Astrocyte (in vitro differentiated cells and primary cell): ENCODE measurements at regions not wholly inside any gene's neighbourhood (a gene's known extent, or its start where the extent isn't known, plus 50 kb on each side); places are given as distances from the start of the nearest gene placed in this dataset.

Experiments used
- DNase-seq: peaks from one replicate; pipeline ENCODE4 v3.0.0-alpha.2; 2010; ENCODE audit warnings: low read depth
- FAIRE-seq: peaks from 2 replicates; lab custom pipeline; 2011; peaks lifted over from hg19 to GRCh38; lab: Jason Lieb, UNC
- H2AFZ ChIP-seq: 2 replicates; pipeline ENCODE4 v1.6.0; 2012; ENCODE audit warnings: low read depth, low read length, inconsistent platforms
- H3K27ac ChIP-seq: 2 replicates; pipeline ENCODE4 v1.5.1; 2011; ENCODE audit warnings: low read depth, low read length, inconsistent platforms
- H3K27me3 ChIP-seq: 2 replicates; pipeline ENCODE4 v1.6.0; 2011; ENCODE audit warnings: low read length, inconsistent platforms; ENCODE audit not compliant: insufficient read depth
- H3K36me3 ChIP-seq: 2 replicates; pipeline ENCODE4 v1.5.1; 2011; ENCODE audit warnings: low read length, inconsistent platforms; ENCODE audit not compliant: insufficient read depth
- H3K4me1 ChIP-seq: 2 replicates; pipeline ENCODE4 v1.5.1; 2011; ENCODE audit warnings: low read length, inconsistent platforms; ENCODE audit not compliant: insufficient read depth
- H3K4me2 ChIP-seq: 2 replicates; pipeline ENCODE4 v1.6.0; 2012; ENCODE audit warnings: low read length, inconsistent platforms
- H3K4me3 ChIP-seq: 2 replicates; pipeline ENCODE4 v1.5.1; 2011; ENCODE audit warnings: low read depth, mild to moderate bottlenecking, low read length, inconsistent platforms; ENCODE audit not compliant: insufficient read depth
- H3K79me2 ChIP-seq: 2 replicates; pipeline ENCODE4 v1.6.0; 2012; ENCODE audit warnings: mild to moderate bottlenecking, low read length, inconsistent platforms; ENCODE audit not compliant: insufficient read depth
- H3K9ac ChIP-seq: 2 replicates; pipeline ENCODE4 v1.6.0; 2012; ENCODE audit warnings: mild to moderate bottlenecking, low read length, inconsistent platforms
- H3K9me3 ChIP-seq: 2 replicates; pipeline ENCODE4 v1.5.1; 2012; ENCODE audit warnings: low read depth, mild to moderate bottlenecking, low read length, inconsistent platforms; ENCODE audit not compliant: insufficient read depth
- H4K20me1 ChIP-seq: 2 replicates; pipeline ENCODE4 v1.6.0; 2012; ENCODE audit warnings: low read length, inconsistent platforms; ENCODE audit not compliant: insufficient read depth
- H3K27ac Mint-ChIP-seq: one replicate; pipeline ENCODE4 v1.8.0; 2021; ENCODE audit warnings: mild to moderate bottlenecking, mixed read lengths; ENCODE audit not compliant: unreplicated experiment
- H3K27me3 Mint-ChIP-seq: one replicate; pipeline ENCODE4 v1.8.0; 2021; ENCODE audit warnings: low read depth, mixed read lengths; ENCODE audit not compliant: unreplicated experiment
- H3K36me3 Mint-ChIP-seq: one replicate; pipeline ENCODE4 v1.8.0; 2021; ENCODE audit warnings: low read depth, mixed read lengths; ENCODE audit not compliant: unreplicated experiment
- H3K4me1 Mint-ChIP-seq: one replicate; pipeline ENCODE4 v1.8.0; 2021; ENCODE audit warnings: low read depth, mixed read lengths; ENCODE audit not compliant: unreplicated experiment
- H3K4me3 Mint-ChIP-seq: one replicate; pipeline ENCODE4 v1.8.0; 2021; ENCODE audit warnings: mild to moderate bottlenecking, moderate library complexity, mixed read lengths; ENCODE audit not compliant: unreplicated experiment
- H3K9me3 Mint-ChIP-seq: one replicate; pipeline ENCODE4 v1.8.0; 2021; ENCODE audit warnings: mild to moderate bottlenecking, mixed read lengths; ENCODE audit not compliant: unreplicated experiment
- EZH2 ChIP-seq: IDR thresholded peaks from 2 replicates; pipeline ENCODE4 v1.6.1; 2012; ENCODE audit warnings: mild to moderate bottlenecking, low read length, inconsistent platforms; ENCODE audit not compliant: insufficient read depth
- TF ChIP-seq, protein P1 (sequence below): IDR thresholded peaks from 2 replicates; pipeline ENCODE4 v1.5.1; 2011; ENCODE audit warnings: low read depth, mild to moderate bottlenecking, inconsistent platforms, low read length, moderate library complexity; ENCODE audit not compliant: insufficient read depth

DNA sequence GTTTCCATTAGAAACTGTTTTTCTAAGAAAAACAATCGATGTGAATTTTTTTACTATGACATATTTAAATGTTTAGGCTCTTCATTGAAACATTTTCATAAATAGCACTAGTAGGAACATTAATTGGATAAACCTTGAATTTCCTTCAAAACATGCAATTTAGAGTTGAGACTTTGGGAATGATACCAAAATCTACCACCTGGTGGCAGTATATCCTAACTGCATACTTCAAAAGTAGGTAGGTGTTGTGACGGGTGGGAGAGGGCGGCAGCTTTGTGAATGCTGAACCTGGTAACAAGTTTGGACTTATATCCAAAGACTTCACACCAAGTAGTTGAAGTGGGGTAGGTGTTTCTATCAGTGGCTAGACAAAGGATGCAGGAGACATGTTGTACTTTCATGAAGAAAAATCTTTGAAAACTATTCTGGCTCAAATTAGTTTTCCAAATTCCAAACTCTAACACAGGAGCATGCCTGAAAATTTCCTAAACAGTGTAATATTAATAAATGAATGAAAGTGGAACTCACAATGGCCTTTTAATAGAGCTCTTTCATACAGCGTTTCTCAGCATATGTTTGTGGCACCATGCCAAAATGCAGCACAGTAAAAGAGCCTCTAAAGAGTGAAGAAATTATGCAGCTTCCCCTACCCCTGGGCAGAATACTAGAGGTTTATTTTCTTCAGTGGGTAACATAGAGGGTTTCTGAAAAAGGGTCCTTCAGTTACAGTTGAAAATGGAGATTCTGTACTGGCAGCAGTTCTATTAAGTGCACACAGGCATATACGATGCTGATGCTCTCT lies 201.0 kb upstream of the TPK1 start:
- no peaks in the 10 kb centered on the region for H3K4me1 ChIP-seq
- no peak for DNase-seq
- H3K9ac ChIP-seq, result no peak overlapping the region
- Mint-ChIP-seq H3K36me3 (no peaks in the 10 kb centered on the region), H3K4me1 (no peaks in the 10 kb centered on the region), H3K27ac (no peak overlapping the region), H3K9me3 (peaks cover 6% of the 10 kb centered on the region), H3K27me3 (no peaks in the 10 kb centered on the region), H3K4me3 (no peak overlapping the region)
- H3K36me3 ChIP-seq, result no peaks in the 10 kb centered on the region
- H2AFZ ChIP-seq, result no peak overlapping the region
- no peak overlapping the region for H3K4me2 ChIP-seq
- TF ChIP-seq, protein P1, sequence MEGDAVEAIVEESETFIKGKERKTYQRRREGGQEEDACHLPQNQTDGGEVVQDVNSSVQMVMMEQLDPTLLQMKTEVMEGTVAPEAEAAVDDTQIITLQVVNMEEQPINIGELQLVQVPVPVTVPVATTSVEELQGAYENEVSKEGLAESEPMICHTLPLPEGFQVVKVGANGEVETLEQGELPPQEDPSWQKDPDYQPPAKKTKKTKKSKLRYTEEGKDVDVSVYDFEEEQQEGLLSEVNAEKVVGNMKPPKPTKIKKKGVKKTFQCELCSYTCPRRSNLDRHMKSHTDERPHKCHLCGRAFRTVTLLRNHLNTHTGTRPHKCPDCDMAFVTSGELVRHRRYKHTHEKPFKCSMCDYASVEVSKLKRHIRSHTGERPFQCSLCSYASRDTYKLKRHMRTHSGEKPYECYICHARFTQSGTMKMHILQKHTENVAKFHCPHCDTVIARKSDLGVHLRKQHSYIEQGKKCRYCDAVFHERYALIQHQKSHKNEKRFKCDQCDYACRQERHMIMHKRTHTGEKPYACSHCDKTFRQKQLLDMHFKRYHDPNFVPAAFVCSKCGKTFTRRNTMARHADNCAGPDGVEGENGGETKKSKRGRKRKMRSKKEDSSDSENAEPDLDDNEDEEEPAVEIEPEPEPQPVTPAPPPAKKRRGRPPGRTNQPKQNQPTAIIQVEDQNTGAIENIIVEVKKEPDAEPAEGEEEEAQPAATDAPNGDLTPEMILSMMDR, result peak; percentile 64
- no peak for TF ChIP-seq EZH2
- H3K9me3 ChIP-seq, result peaks cover 2% of the 10 kb centered on the region
- H3K27me3 ChIP-seq, result no peaks in the 10 kb centered on the region
- H3K79me2 ChIP-seq, result no peaks in the 10 kb centered on the region
- no peak overlapping the region for H3K27ac ChIP-seq
- no peaks in the 10 kb centered on the region for H4K20me1 ChIP-seq
- FAIRE-seq, result no peak
- no peak overlapping the region for H3K4me3 ChIP-seq

DNA sequence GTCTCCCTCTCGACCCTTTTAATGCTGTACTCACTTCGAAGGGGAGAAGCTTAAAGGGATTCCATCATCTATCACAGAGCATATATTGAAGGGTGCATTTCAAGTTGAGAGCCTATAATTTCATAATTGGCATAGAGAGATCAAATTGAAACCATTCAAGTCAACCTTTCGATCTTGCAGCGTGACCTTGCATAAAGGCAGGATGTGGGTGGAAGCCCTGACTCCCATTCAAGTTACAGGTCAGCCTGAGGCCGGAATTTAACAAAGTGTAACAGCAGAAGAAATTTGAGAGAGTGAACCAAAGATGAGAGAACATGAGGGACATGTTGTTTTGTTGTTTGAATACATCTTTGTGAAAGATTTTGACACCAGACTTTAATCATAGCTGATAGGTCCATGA lies 195.3 kb upstream of the TPK1 start:
- Histone ChIP-seq H3K27me3 (no peaks in the 10 kb centered on the region), H3K9me3 (peaks cover 2% of the 10 kb centered on the region), H3K4me3 (no peak overlapping the region), H3K4me2 (no peak overlapping the region), H3K9ac (no peak overlapping the region), H3K79me2 (no peaks in the 10 kb centered on the region), H3K27ac (no peak overlapping the region), H3K4me1 (no peaks in the 10 kb centered on the region), H2AFZ (no peak overlapping the region), H4K20me1 (no peaks in the 10 kb centered on the region), H3K36me3 (no peaks in the 10 kb centered on the region)
- Mint-ChIP-seq H3K9me3 (peaks cover 6% of the 10 kb centered on the region), H3K27me3 (no peaks in the 10 kb centered on the region), H3K27ac (no peak overlapping the region), H3K4me3 (no peak overlapping the region), H3K4me1 (no peaks in the 10 kb centered on the region), H3K36me3 (no peaks in the 10 kb centered on the region)
- TF ChIP-seq EZH2, result no peak
- TF ChIP-seq, protein P1, result no peak
- FAIRE-seq, result no peak
- DNase-seq, result no peak

DNA sequence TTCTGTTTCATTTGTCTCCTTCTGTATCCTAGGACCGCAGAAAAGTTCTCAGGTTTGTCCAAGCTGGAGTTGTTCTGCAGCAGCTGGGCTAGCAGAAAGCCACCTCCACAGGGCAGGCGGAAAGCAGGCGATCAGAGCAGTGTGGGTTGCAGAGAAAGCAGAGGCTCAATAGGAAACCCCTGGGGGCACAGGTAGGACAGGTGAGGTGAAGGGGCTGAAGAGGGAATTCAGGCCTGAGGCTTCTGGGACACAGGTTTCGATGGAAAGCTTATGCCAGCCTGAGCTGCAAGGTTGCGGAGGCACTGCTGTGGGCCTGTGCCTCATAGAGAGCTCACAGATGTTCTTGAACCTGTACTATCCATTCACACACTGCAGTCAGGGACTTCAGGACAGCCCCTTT lies 194.9 kb upstream of the TPK1 start:
- Histone ChIP-seq H3K4me3 (no peak overlapping the region), H3K9ac (no peak overlapping the region), H3K4me2 (no peak overlapping the region), H3K27me3 (no peaks in the 10 kb centered on the region), H3K79me2 (no peaks in the 10 kb centered on the region), H2AFZ (no peak overlapping the region), H4K20me1 (no peaks in the 10 kb centered on the region), H3K9me3 (peaks cover 2% of the 10 kb centered on the region), H3K27ac (no peak overlapping the region), H3K4me1 (no peaks in the 10 kb centered on the region), H3K36me3 (no peaks in the 10 kb centered on the region)
- Mint-ChIP-seq H3K4me3 (no peak overlapping the region), H3K36me3 (no peaks in the 10 kb centered on the region), H3K4me1 (no peaks in the 10 kb centered on the region), H3K9me3 (peaks cover 6% of the 10 kb centered on the region), H3K27ac (no peak overlapping the region), H3K27me3 (no peaks in the 10 kb centered on the region)
- TF ChIP-seq EZH2, result no peak
- TF ChIP-seq, protein P1, result no peak
- no peak for DNase-seq
- FAIRE-seq, result no peak
